ENCODE measurements at regions not wholly inside any gene's neighbourhood (a gene's known extent, or its start where the extent isn't known, plus 50 kb on each side); places are given as distances from the start of the nearest gene placed in this dataset.
"Not testable (repeated sequence)": the region's sequence is repeated elsewhere in the genome, so short reads cannot be mapped to it uniquely, and the experiment has no call there.

- no peaks in the 10 kb centered on the region for H3K9me3 ChIP-seq (ENCODE audit: low read length)
- no peak overlapping the region for H3K4me3 ChIP-seq (ENCODE audit: low read length)
- no peaks in the 10 kb centered on the region for H3K79me2 ChIP-seq (replicated peaks; ENCODE audit: insufficient read depth, low read length)
- no peak overlapping the region for H3K9ac ChIP-seq (ENCODE audit: low read length)
- H3K9me2 ChIP-seq (ENCODE audit: insufficient read depth, low read length): no peaks in the 10 kb centered on the region
- no peak overlapping the region for H3K4me2 ChIP-seq (ENCODE audit: low read length)
- TF ChIP-seq MXI1 (conservative IDR thresholded peaks at IDR 0.05; ENCODE audit: poor library complexity, severe bottlenecking): no peak
- no peak for TF ChIP-seq SMC3 (conservative IDR thresholded peaks at IDR 0.05; ENCODE audit: poor library complexity)
- TF ChIP-seq RAD21 (conservative IDR thresholded peaks at IDR 0.05): no peak
- no peak for TF ChIP-seq CTCF (IDR thresholded peaks at IDR 0.05; ENCODE audit: poor library complexity, severe bottlenecking)
- TF ChIP-seq TAF1 (IDR thresholded peaks at IDR 0.05; ENCODE audit: low read depth): no peak
- TF ChIP-seq EP300 (conservative IDR thresholded peaks at IDR 0.05; ENCODE audit: poor library complexity, severe bottlenecking): no peak
- no peak for TF ChIP-seq POLR2AphosphoS5 (IDR thresholded peaks at IDR 0.05)
- no peak for TF ChIP-seq REST (IDR thresholded peaks at IDR 0.05; ENCODE audit: borderline replicate concordance)
- TF ChIP-seq EZH2 (IDR thresholded peaks at IDR 0.05; ENCODE audit: borderline replicate concordance, insufficient read depth, low read length, poor library complexity, severe bottlenecking): no peak
- H3K36me3 ChIP-seq (ENCODE audit: insufficient read depth, low read length): no peaks in the 10 kb centered on the region
- H3K27ac ChIP-seq (ENCODE audit: low read length): no peak overlapping the region
- H3F3A ChIP-seq (ENCODE audit: insufficient read depth, low read length, poor library complexity, severe bottlenecking): no peaks in the 10 kb centered on the region
- H4K20me1 ChIP-seq (ENCODE audit: insufficient read depth): no peaks in the 10 kb centered on the region
- no peaks in the 10 kb centered on the region for H3K27me3 ChIP-seq (ENCODE audit: insufficient read depth, low read depth, low read length)
- no peak overlapping the region for H2AFZ ChIP-seq (ENCODE audit: low read depth, low read length)
Observed at GRCh38 chr11:33976495-33977199, 74.9 kb upstream of the CAPRIN1 start.

GRCh38 chr11:33974804-33975203, 76.7 kb upstream of the CAPRIN1 start:
- Histone ChIP-seq H3K9me2 (ENCODE audit: insufficient read depth, low read length) (no peaks in the 10 kb centered on the region), H3K36me3 (ENCODE audit: insufficient read depth, low read length) (no peaks in the 10 kb centered on the region), H3K4me3 (ENCODE audit: low read length) (no peak overlapping the region), H3K27ac (ENCODE audit: low read length) (no peak overlapping the region), H3F3A (ENCODE audit: insufficient read depth, low read length, poor library complexity, severe bottlenecking) (no peaks in the 10 kb centered on the region), H4K20me1 (ENCODE audit: insufficient read depth) (no peaks in the 10 kb centered on the region), H3K9me3 (ENCODE audit: low read length) (no peaks in the 10 kb centered on the region), H2AFZ (ENCODE audit: low read depth, low read length) (no peak overlapping the region), H3K4me2 (ENCODE audit: low read length) (no peak overlapping the region), H3K27me3 (ENCODE audit: insufficient read depth, low read depth, low read length) (no peaks in the 10 kb centered on the region), H3K79me2 (replicated peaks; ENCODE audit: insufficient read depth, low read length) (no peaks in the 10 kb centered on the region), H3K9ac (ENCODE audit: low read length) (no peak overlapping the region)
- TF ChIP-seq SMC3 (conservative IDR thresholded peaks at IDR 0.05; ENCODE audit: poor library complexity) (no peak), TAF1 (IDR thresholded peaks at IDR 0.05; ENCODE audit: low read depth) (no peak), CTCF (IDR thresholded peaks at IDR 0.05; ENCODE audit: poor library complexity, severe bottlenecking) (no peak), RAD21 (conservative IDR thresholded peaks at IDR 0.05) (no peak), REST (IDR thresholded peaks at IDR 0.05; ENCODE audit: borderline replicate concordance) (no peak), EZH2 (IDR thresholded peaks at IDR 0.05; ENCODE audit: borderline replicate concordance, insufficient read depth, low read length, poor library complexity, severe bottlenecking) (no peak), EP300 (conservative IDR thresholded peaks at IDR 0.05; ENCODE audit: poor library complexity, severe bottlenecking) (no peak), MXI1 (conservative IDR thresholded peaks at IDR 0.05; ENCODE audit: poor library complexity, severe bottlenecking) (no peak), POLR2AphosphoS5 (IDR thresholded peaks at IDR 0.05) (no peak)

- H3F3A ChIP-seq (ENCODE audit: insufficient read depth, low read length, poor library complexity, severe bottlenecking); H3K36me3 ChIP-seq (ENCODE audit: insufficient read depth, low read length); H3K27me3 ChIP-seq (ENCODE audit: insufficient read depth, low read depth, low read length); H3K9me2 ChIP-seq (ENCODE audit: insufficient read depth, low read length); H3K27ac ChIP-seq (ENCODE audit: low read length); H3K9me3 ChIP-seq (ENCODE audit: low read length); H2AFZ ChIP-seq (ENCODE audit: low read depth, low read length); H3K4me3 ChIP-seq (ENCODE audit: low read length); H3K79me2 ChIP-seq (replicated peaks; ENCODE audit: insufficient read depth, low read length); H4K20me1 ChIP-seq (ENCODE audit: insufficient read depth); H3K4me2 ChIP-seq (ENCODE audit: low read length); H3K9ac ChIP-seq (ENCODE audit: low read length): not testable (repeated sequence)
Observed at GRCh38 chr11:33971530-33971929, 79.7 kb upstream of the LMO2 start.
